ENCODE measurements at regions not wholly inside any gene's neighbourhood (a gene's known extent, or its start where the extent isn't known, plus 50 kb on each side); places are given as distances from the start of the nearest gene placed in this dataset.

DNA sequence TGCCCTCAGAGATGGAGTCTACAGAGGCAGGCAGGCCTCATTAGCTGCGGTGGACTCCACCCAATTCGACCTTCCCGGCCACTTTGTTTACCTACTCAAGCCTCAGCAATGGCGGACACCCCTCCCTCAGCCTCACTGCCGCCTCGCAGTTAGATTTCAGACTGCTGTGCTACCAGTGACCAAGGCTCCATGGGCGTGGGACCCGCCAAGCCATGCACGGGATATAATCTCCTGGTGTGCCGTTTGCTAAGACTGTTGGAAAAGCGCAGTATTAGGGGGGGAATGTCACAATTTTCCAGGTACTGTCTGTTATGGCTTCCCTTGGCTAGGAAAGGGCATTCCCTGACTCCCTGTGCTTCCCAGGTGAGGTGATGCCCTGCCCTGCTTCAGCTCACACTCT lies 252.3 kb downstream of the ARL4A start:
- TF ChIP-seq, protein P1, sequence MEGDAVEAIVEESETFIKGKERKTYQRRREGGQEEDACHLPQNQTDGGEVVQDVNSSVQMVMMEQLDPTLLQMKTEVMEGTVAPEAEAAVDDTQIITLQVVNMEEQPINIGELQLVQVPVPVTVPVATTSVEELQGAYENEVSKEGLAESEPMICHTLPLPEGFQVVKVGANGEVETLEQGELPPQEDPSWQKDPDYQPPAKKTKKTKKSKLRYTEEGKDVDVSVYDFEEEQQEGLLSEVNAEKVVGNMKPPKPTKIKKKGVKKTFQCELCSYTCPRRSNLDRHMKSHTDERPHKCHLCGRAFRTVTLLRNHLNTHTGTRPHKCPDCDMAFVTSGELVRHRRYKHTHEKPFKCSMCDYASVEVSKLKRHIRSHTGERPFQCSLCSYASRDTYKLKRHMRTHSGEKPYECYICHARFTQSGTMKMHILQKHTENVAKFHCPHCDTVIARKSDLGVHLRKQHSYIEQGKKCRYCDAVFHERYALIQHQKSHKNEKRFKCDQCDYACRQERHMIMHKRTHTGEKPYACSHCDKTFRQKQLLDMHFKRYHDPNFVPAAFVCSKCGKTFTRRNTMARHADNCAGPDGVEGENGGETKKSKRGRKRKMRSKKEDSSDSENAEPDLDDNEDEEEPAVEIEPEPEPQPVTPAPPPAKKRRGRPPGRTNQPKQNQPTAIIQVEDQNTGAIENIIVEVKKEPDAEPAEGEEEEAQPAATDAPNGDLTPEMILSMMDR (conservative IDR thresholded peaks at IDR 0.05; ENCODE audit: low read depth, low read length), result no peak
- no peak for TF ChIP-seq EZH2 (IDR thresholded peaks at IDR 0.05; ENCODE audit: borderline replicate concordance, low read depth, low read length, poor library complexity, severe bottlenecking)
